Central memory CD8-positive, alpha-beta T cell (primary cell): ENCODE measurements at regions not wholly inside any gene's neighbourhood (a gene's known extent, or its start where the extent isn't known, plus 50 kb on each side); places are given as distances from the start of the nearest gene placed in this dataset.

Experiments used
- ATAC-seq: fragments of 150-1000 bp; cut with Tn5 transposase; replicated peaks from 2 replicates; pipeline ENCODE4 v1.10.0; 2022; ENCODE audit warnings: mild to moderate bottlenecking, moderate FRiP score, moderate number of reproducible peaks; ENCODE audit not compliant: poor library complexity, severe bottlenecking; ENCODE audit errors: extremely low read depth
- DNase-seq, 2 donors: peaks; one replicate each; pipeline ENCODE4 v3.0.0; 2021; ENCODE audit warnings: low spot score in 2 of 2
- H3K27ac Mint-ChIP-seq: one replicate; pipeline ENCODE4 v1.8.0; 2022; ENCODE audit warnings: low read depth, mild to moderate bottlenecking, moderate library complexity, mixed read lengths
- H3K27me3 Mint-ChIP-seq: one replicate; pipeline ENCODE4 v1.8.0; 2022; ENCODE audit warnings: mixed read lengths
- H3K36me3 Mint-ChIP-seq: one replicate; pipeline ENCODE4 v1.8.0; 2022; ENCODE audit warnings: mild to moderate bottlenecking, moderate library complexity, mixed read lengths; ENCODE audit not compliant: insufficient read depth
- H3K4me1 Mint-ChIP-seq: one replicate; pipeline ENCODE4 v1.8.0; 2022; ENCODE audit warnings: mixed read lengths
- H3K4me3 Mint-ChIP-seq: one replicate; pipeline ENCODE4 v1.8.0; 2022; ENCODE audit warnings: mild to moderate bottlenecking, moderate library complexity, mixed read lengths
- H3K9me3 Mint-ChIP-seq: one replicate; pipeline ENCODE4 v1.8.0; 2022; ENCODE audit warnings: mixed read lengths

GRCh38 chr6:164911873-164912580 lies 397.4 kb downstream of the C6orf118 start:
- H3K4me1 Mint-ChIP-seq = no peaks in the 10 kb centered on the region
- no peaks in the 10 kb centered on the region for H3K36me3 Mint-ChIP-seq
- ATAC-seq (no peak), DNase-seq (no peak)
- H3K27ac Mint-ChIP-seq = no peak overlapping the region
- no peaks in the 10 kb centered on the region for H3K9me3 Mint-ChIP-seq
- no peak overlapping the region for H3K4me3 Mint-ChIP-seq
- no peaks in the 10 kb centered on the region for H3K27me3 Mint-ChIP-seq

DNA sequence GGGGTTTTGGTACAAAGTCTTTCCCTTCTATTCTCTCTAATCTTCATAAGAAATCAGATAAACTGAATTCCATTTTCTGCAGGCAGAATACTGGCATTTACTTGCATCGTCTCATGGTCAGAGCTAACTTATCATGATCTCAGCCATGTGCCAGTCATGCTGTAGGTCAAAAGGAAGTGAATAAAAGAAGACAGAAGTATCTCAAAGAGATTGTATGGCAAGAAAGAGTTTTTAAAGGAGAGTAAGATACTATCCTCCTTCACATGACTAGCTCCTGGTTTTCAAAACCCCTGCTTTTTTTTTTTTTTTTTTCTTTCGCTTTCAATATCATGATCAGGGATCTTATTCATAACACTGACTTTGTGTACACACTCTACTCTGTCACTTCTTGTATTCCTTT lies 398.3 kb downstream of the C6orf118 start:
- Mint-ChIP-seq H3K36me3 (no peaks in the 10 kb centered on the region), H3K4me3 (no peak overlapping the region), H3K4me1 (no peaks in the 10 kb centered on the region), H3K27me3 (no peaks in the 10 kb centered on the region), H3K27ac (no peak overlapping the region), H3K9me3 (no peaks in the 10 kb centered on the region)
- ATAC-seq (no peak), DNase-seq (no peak)

- H3K4me3 Mint-ChIP-seq = no peak overlapping the region
- H3K4me1 Mint-ChIP-seq = no peaks in the 10 kb centered on the region
- H3K27me3 Mint-ChIP-seq = no peaks in the 10 kb centered on the region
- H3K27ac Mint-ChIP-seq = no peak overlapping the region
- DNase-seq = no peak
- ATAC-seq = no peak
- no peaks in the 10 kb centered on the region for H3K36me3 Mint-ChIP-seq
- no peaks in the 10 kb centered on the region for H3K9me3 Mint-ChIP-seq
Measured at GRCh38 chr6:164906766-164907165, 402.6 kb downstream of the C6orf118 start.

DNA sequence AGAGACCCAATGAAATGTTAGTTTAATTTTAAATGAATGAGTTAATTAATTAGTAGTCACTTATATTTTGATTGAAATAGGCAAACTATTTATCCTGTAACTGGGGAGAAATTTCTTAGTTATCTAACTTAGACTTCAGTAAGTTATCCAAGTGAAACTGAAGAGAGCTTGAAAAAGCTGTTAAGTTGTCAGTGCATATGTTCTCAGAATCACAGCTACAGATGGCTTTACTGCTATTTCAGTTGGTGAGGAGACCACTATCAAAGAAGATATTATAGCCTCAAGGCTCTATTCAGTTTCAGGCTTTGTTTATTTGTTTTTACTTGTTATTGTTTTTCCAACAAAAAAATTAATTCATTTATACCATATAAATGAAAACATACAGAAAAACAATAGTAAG lies 404.1 kb downstream of the C6orf118 start:
- no peaks in the 10 kb centered on the region for H3K4me1 Mint-ChIP-seq

DNA sequence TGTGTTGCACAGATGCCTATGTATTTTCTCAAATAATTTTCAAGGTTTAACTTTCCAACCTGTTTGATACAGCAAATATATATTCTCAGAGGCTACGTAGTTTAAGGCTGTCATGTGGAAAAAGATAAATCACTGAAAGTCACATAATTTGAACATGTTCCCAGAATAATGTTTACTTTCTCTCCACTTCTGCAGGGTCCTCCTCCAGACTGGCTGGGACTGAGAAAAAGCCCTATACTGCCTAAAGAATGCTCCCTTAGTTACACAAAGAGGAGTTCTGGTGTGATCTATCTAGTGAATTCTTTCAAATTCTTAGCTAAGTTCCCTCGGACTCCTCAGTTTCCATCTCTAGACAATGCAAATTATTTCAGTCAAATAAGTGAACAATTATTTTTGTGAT lies 411.0 kb downstream of the C6orf118 start:
- peaks cover 10% of the 10 kb centered on the region for H3K9me3 Mint-ChIP-seq
- no peak for ATAC-seq
- H3K36me3 Mint-ChIP-seq = no peaks in the 10 kb centered on the region
- H3K4me3 Mint-ChIP-seq = no peak overlapping the region
- no peaks in the 10 kb centered on the region for H3K4me1 Mint-ChIP-seq
- no peak for DNase-seq
- no peak overlapping the region for H3K27ac Mint-ChIP-seq
- H3K27me3 Mint-ChIP-seq = no peaks in the 10 kb centered on the region

More for the DNA sequence above, 404.1 kb downstream of the C6orf118 start:
- DNase-seq = no peak
- ATAC-seq = no peak
- no peak overlapping the region for H3K27ac Mint-ChIP-seq
- H3K4me3 Mint-ChIP-seq = no peak overlapping the region
- no peaks in the 10 kb centered on the region for H3K27me3 Mint-ChIP-seq
- H3K36me3 Mint-ChIP-seq = no peaks in the 10 kb centered on the region
- no peaks in the 10 kb centered on the region for H3K9me3 Mint-ChIP-seq

- DNase-seq (no peak), ATAC-seq (no peak)
- Mint-ChIP-seq H3K27ac (no peak overlapping the region), H3K9me3 (peaks cover 10% of the 10 kb centered on the region), H3K4me3 (no peak overlapping the region), H3K4me1 (no peaks in the 10 kb centered on the region), H3K27me3 (no peaks in the 10 kb centered on the region), H3K36me3 (no peaks in the 10 kb centered on the region)
Measured at GRCh38 chr6:164897523-164898235, 411.7 kb downstream of the C6orf118 start.

DNA sequence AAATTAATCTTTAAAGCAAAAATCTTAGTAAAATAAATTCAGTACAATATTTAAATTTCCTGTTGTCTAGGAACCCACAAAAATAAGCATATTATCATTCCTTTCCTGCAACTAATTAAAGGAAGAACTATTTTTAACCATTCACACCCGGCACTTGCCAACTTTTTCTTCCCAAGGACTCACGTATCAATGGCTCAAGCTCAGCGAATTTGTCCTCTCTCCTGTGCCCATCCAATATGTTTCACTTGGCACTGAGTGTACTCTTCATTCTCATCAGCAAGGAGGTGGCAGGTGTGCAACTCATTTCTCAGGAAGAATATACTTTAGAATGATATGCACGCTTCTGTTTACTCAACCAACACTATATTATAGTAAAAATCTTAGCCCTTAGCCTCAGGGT lies 419.4 kb downstream of the C6orf118 start:
- Mint-ChIP-seq H3K27me3 (no peaks in the 10 kb centered on the region), H3K27ac (no peak overlapping the region), H3K9me3 (no peaks in the 10 kb centered on the region), H3K36me3 (no peaks in the 10 kb centered on the region), H3K4me3 (no peak overlapping the region), H3K4me1 (no peaks in the 10 kb centered on the region)
- no peak for ATAC-seq
- DNase-seq = no peak

GRCh38 chr6:164887660-164888059 lies 421.7 kb downstream of the C6orf118 start:
- Mint-ChIP-seq H3K9me3 (no peaks in the 10 kb centered on the region), H3K27ac (no peak overlapping the region), H3K4me1 (no peaks in the 10 kb centered on the region), H3K27me3 (no peaks in the 10 kb centered on the region), H3K36me3 (no peaks in the 10 kb centered on the region), H3K4me3 (no peak overlapping the region)
- DNase-seq (no peak), ATAC-seq (no peak)

- Mint-ChIP-seq H3K36me3 (no peaks in the 10 kb centered on the region), H3K4me3 (no peak overlapping the region), H3K4me1 (no peaks in the 10 kb centered on the region), H3K9me3 (peaks cover 6% of the 10 kb centered on the region), H3K27me3 (no peaks in the 10 kb centered on the region), H3K27ac (no peak overlapping the region)
- ATAC-seq = no peak
- DNase-seq = no peak
Measured at GRCh38 chr6:164882236-164882635, 427.2 kb downstream of the C6orf118 start.

DNA sequence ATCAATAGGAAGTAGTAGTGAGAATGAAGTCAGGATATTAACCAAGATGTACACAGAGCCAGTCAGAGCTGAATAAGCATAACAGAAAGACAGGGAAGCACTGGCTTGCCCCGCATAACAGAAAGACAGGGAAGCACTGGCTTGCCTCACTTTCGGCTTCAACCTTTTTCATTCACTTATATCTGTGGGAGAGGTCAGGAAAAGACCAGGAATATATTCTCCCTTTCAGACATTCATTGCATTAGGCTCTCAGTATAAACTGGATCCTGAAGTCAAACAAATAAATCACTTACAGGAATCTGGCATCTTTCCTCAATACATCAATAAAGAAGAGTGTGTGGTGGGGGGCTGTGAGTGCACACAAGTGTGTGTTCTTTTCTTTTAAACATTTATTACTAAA lies 437.6 kb downstream of the C6orf118 start:
- Mint-ChIP-seq H3K4me1 (no peaks in the 10 kb centered on the region), H3K36me3 (no peaks in the 10 kb centered on the region), H3K4me3 (no peak overlapping the region), H3K27me3 (no peaks in the 10 kb centered on the region), H3K9me3 (peaks cover 25% of the 10 kb centered on the region), H3K27ac (no peak overlapping the region)
- ATAC-seq = no peak
- DNase-seq = no peak

GRCh38 chr6:164870164-164870563 lies 439.2 kb downstream of the C6orf118 start:
- Mint-ChIP-seq H3K4me3 (no peak overlapping the region), H3K4me1 (no peaks in the 10 kb centered on the region), H3K9me3 (peaks cover 25% of the 10 kb centered on the region), H3K36me3 (no peaks in the 10 kb centered on the region), H3K27me3 (no peaks in the 10 kb centered on the region), H3K27ac (no peak overlapping the region)
- DNase-seq (no peak), ATAC-seq (no peak)

- Mint-ChIP-seq H3K9me3 (peaks cover 10% of the 10 kb centered on the region), H3K36me3 (peaks cover 2% of the 10 kb centered on the region), H3K4me1 (no peaks in the 10 kb centered on the region), H3K27me3 (no peaks in the 10 kb centered on the region), H3K4me3 (no peak overlapping the region), H3K27ac (no peak overlapping the region)
- ATAC-seq (no peak), DNase-seq (no peak)
Measured at GRCh38 chr6:164861967-164862366, 447.4 kb downstream of the C6orf118 start.

DNA sequence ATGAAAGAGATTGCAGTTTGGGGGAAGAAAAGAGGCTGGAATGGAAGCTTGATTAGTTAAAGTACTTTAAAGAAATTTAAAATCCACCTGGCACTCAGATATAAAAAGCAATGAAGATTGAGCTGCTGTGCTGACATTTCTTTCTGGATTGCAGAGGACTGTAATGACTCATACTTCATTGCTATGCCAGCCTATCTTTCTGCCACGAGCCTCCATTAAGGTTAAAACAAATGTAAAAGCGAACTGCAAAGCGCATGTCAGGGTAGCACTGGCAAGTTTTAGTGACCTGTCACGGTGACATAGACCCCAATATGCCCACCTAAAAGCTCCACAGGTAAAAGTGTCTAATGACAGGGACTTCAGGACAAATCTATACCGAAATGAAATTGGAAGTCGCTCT lies 449.6 kb downstream of the C6orf118 start:
- no peak overlapping the region for H3K27ac Mint-ChIP-seq
- H3K36me3 Mint-ChIP-seq = peaks cover 2% of the 10 kb centered on the region
- H3K9me3 Mint-ChIP-seq = peaks cover 10% of the 10 kb centered on the region
- no peaks in the 10 kb centered on the region for H3K4me1 Mint-ChIP-seq
- DNase-seq (no peak), ATAC-seq (no peak)
- no peak overlapping the region for H3K4me3 Mint-ChIP-seq
- H3K27me3 Mint-ChIP-seq = no peaks in the 10 kb centered on the region
